ENCODE measurements at regions not wholly inside any gene's neighbourhood (a gene's known extent, or its start where the extent isn't known, plus 50 kb on each side); places are given as distances from the start of the nearest gene placed in this dataset.

DNA sequence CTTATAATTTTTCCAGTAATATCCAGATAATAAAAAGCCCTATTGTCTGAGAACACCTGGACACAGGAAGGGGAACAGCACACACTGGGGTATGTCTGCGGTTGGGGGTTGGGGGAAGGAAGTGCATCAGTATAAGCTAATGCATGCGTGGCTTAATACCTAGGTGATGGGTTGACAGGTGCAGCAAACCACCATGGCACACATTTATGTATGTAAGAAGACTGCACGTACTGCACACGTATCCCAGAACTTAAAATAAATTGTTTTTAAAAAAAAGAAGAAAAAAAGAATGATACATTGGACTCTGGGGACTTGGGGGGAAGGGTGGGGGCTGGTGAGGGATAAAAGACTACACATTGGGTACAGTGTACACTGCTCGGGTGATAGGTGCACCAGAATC, 144.9 kb upstream of the C1orf174 start:
- no peak for DNase-seq

DNA sequence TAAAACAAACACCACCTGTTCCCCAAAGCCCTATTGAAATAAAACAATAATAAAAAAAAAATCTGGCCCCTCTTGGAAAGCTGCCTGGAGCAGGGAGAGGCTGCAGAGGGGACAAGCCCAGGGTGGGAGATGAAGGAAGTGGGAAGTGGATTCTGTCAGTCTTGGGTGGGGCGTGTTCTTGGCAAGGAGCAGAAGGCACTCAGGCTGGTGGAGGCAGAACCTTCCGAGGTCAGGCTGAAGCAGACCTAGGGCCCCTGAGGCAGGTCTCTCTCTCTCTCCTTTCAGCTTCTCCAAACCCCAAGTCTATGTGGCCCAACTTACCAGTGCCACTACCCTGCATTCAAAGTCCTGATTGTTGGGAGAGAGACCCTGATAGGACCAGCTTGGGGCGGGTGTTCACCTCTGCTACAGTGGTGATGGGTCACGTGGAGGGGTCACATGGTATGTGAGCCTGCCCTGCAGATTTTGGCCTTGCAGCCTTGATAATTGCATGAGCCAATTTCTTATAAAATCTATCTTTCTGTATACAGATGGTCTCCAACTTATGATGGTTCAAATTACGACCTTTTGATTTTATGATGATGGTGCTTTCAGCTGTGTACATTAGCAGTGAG, 145.4 kb upstream of the C1orf174 start:
- no peak for DNase-seq

DNA sequence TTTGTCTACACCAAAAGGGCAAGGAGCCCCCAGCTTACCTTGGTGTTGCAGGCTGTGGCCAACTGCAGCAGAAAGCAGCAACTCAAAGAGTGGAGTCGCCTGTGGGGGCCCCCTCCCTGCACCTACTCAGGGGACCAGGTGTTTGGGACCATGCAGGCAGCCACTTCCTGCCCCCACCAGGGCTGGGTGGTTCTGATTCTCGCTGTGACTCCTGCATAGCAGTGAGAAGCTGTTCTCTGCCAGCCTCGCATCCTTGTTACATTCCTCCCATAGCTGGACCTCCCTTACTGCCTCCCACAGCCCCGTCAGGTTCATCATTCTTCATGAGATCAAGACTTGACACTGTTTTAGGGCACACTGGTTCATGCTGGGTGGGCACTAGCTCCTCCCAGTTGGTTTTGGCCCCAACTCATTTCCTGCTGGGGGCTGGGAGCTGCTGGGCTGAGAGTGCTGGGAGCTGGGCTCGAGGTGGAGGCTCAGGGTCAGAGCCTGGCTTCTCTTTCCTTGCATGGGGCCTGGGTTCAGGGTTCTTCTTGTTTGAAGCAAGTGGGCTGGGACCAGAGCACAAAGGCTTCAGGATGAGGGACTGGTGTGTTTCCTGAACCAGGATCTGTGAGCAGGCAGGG, 146.9 kb upstream of the C1orf174 start:
- DNase-seq, result no peak

DNA sequence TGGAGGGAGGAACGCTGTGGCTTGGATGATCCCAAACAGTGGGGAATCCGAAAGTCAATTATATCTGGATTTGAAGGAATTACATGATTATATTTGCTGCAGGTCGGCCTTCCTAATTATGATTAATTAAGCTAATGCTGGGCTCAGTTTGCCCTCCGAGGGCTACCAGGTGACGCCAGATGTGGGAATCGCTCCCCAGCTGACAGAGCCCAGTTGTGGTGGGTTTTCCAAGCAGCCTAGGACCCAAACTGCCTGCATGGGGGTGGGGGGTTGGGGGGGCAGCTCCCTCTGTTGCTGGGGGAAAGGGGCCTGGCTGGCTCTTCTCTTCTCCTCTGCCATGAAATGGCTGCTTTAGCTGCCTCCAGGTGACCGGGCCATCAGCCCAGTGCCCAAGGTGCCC, 147.6 kb upstream of the C1orf174 start:
- DNase-seq, result no peak

DNA sequence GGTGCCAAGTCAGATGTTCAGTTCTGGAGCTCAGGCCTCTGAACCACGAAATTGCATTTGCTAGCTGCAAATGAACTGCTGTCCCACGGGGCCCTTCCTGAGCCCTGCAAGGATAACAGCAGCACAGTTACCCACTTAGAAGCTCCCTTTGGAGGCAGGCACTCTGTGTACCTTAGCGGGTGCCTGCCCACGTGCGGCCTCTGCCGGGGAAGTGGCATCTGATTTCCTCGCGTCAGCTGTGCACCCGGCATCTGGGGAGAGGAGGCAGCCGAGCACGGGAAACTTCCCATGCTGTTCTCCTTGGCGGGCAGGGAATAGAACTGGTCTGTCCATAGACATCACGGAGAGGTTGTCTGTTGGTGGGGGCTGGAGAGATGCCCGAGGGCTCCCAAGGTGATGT, 148.0 kb upstream of the C1orf174 start:
- DNase-seq, result peak in 25 of 56 donors; percentile 7 to 75 (median 35)

DNA sequence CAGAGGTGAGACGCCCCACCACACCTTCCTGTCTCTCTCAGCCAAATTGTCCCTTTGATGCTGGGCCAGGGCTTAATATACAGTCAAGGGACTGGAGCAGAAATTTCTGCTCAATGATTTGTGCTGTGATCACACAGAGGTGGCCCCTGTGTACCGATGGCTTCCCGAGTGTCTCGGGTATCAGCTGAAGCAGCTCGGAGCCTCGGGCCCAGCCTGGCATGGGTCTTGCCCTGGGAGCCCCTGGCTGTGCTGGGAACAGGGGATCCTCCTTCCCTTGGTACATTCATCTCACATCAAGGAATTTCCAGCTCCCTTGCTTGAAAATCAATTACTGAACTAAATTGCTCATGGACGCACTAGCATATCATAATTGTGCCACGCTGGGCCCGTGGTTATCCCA, 148.8 kb upstream of the C1orf174 start:
- no peak for DNase-seq

DNA sequence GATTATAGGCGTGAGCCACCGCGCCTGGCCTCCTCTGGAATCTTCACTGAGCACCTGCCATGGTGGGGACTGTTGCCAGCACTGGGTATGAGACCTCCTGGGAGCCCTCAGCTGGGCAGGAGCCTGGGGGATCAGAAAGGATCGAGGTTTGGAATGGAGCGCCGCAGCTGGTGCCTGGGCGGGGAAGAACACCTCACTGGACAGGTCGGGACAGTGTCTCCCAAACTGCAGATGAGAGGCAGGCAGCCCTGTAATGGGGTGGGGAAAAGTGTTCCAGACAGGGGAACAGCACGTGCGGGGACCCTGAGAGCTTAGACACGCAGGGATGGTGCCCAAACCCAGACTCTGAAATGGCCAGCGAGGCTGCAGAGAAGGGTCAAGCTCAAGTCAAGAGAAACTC, 150.9 kb upstream of the C1orf174 start:
- no peak for DNase-seq

DNA sequence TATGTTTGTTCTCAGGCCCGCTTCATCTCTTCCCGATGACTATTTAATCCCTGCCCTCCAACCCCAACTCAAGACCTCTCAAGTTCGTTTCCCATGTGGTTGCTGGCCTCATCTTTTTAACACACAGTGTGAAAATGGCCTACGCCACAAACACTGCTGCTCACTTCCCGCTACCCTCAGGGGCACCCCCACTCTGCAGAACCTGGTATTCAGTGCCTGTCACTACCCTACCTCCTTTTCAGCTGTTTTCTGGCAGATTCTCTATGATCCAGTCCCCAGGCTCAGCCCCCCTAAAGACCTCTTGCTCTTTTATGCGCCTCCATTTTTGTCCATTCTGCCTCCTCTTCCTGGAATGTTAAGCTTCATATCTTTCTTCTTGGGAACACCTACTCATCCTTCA, 152.6 kb upstream of the C1orf174 start:
- DNase-seq, result no peak

DNA sequence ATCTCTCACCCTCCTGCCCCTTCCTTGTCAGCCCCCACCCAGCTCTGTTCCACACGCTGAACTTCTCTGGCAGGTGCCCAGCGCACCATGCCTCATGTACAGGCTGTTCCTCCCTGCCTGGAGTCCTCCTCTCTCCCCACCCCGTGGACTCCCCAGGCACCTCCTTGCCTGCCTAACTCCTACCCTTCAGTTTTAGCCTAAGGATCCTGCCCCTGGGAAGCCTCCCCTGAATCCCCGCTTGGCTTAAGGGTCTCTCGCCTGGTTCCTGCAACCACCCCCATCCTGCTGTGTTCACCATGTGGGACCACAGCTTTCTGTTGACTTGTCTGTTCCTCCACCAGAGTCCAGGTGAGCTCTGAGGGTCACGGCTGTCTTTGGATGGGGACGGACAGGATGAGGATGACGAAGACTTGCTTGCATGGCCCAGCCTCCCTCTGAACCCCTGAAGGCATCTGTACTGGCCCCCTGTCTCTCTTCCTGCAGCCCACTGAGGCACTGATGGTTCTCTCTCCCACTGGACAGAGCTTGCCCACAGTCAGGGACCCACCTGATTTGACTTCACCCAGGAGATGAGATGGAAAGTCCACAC, 153.2 kb upstream of the C1orf174 start:
- DNase-seq, result no peak

DNA sequence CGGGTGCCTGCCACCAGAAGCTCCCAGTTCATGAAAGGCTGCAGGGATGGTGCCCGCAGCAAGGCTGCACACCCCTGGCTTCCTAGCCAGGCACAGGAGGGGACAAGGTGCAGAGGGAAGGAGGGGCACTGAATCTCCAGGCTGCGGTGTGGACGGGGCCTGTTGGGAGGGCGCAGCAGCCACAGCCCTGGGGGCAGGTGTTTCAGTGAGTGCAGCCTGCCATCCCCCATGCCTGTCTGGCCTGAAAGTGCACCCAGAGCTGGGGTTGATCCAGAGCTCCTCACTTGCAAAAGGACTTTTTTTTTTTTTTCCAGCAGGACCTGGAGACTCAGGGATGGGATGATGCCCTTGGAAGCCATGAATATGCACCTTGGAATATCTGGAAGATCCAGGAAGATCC, 153.7 kb upstream of the C1orf174 start:
- no peak for DNase-seq

DNA sequence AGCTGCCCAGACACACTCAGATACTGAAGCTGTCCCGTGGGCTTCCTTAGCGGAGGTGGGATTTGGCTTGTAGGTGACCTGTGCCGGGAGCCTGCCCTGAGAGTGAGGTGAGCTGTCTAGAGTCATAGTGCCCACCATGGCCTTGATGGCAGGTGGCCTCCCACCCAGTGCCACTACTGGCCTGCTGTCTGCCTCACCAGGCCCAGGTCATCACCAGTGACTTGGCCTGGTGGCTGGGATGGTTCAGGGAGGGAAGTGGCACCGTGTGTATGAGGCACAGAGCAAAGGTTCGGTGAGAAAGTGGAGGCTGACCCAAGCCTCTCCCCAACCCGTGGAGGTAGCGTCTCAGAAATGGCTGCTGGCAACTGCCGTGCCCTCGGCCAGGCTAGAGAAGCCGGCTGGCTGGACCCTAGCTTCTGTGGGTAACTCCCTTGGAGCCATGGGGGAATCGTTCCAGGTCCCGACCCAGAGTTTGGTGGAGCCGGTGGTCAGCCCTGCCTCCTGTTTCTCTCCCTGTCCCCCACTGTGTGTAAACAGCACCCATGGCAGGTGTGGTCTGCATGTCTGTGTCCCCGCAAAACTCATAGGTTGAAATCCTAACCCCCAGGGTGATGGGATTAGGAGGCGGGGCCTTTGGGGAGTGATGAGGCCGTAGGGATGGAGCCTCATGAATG, 155.4 kb upstream of the C1orf174 start:
- DNase-seq, result no peak

DNA sequence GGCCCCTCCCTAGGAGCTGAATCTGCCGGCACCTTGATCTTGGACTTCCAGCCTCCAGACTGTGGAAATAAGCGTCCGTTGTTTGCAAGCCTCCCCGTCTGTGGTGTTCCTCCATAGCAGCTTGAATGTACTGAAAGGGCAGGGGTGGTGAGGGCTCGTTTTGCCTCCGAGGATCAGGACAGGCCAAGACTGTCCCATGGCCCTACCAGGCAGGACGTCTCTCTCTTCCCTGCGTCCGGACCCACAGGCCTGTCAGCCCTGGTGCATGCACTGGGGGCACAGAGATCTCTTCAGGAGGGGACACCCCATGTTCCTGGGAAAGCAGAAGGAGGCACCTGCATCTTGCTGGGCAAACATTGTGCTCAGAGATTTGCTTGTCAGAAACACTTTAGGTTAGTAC, 156.3 kb upstream of the C1orf174 start:
- no peak for DNase-seq

DNA sequence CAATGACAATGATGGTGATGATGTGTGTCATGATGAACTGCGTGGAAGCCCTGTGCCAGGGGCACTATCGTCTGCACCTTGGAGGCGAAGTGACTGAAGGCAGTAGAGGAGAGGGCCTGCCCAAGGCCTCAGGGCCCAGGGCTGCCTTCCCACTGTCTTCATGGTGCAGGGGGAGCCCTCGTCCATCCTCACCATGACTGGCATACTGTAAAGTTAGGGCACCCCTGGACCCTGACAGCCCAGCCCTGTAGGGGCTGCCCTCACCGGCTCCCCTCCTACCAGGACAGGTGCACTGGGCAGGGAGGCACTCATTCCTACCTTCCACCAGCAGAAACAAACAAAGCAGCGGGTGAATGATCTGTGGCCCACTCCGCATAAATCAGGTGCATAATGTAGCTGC, 156.9 kb upstream of the C1orf174 start:
- no peak for DNase-seq

DNA sequence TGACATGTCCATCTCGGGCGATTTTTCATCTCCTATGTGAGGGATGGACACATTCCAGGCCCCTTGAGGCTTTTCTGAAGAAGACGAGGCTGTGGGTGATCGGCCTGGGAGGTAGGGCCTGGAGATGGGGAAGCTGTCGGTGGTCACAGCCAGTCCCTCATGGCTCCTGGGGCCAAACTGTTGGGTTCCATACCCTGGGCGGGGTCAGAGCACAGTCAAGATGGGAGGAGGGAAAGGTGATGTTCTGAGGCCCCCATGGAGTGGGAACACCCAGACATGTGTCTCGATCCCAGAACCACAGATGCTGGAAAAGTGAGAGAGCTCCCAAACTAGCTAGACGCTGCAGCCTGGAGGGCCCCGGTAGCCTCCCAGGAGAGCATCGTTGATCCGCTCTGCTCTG, 157.5 kb upstream of the C1orf174 start:
- DNase-seq, result no peak

DNA sequence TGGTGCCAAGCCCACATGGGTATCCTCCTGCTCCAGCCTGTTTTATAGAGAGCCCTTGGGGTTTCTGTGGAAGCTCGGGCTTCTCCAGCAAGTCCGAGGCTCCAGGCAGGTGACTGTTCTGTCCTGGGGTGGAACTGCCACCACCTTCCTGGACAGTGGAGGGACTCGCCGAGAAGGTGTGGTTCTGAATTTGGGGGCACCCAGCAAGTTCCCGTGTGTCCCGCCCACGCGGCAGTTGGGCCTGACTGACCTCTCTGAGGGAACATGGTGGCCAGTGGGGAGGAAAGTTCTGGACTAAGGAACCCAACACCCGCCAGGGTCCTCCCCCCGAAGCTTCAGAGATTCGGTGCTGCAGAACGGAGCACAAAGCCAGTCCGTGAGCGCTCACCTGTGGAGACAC, 158.1 kb upstream of the C1orf174 start:
- no peak for DNase-seq

DNA sequence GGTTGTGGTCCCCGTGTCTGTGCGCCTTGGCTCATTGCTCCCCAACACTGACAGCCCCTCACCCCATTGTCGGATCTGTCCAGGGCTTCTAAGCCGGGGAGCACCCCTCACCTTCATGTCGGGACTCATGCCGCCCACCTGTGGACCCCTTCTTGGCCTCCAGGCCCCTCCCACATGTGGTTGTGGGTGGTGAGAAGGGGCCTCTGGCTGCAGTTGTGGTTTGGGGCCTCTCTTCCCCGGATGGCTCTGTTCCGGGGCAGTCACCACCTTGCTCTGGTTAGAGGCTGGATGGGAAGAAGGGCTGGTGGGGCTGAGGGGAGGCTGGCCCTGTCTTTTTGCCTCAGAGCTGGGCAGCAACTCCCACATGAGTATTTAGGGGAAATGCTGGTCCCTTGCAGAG, 158.6 kb upstream of the C1orf174 start:
- no peak for DNase-seq

DNA sequence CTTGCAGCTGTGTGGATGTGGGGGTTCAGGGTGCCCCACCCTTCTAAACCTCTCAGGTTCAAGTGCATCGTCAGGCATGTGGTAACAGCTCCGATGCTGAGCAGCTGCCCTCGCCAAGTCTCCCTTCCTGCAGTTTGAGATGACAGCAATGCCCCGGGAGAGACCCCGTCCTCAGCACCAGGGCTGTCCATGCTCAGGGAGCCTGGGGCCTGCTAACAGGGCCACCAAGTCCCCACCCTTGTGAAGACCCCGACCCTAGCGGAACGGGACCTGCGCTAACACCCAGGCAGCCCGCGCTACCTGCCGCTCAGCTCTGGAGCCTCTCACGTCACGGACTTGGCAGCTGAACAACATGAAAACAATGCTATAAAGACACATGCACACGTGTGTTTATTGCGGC, 159.2 kb upstream of the C1orf174 start:
- no peak for DNase-seq

DNA sequence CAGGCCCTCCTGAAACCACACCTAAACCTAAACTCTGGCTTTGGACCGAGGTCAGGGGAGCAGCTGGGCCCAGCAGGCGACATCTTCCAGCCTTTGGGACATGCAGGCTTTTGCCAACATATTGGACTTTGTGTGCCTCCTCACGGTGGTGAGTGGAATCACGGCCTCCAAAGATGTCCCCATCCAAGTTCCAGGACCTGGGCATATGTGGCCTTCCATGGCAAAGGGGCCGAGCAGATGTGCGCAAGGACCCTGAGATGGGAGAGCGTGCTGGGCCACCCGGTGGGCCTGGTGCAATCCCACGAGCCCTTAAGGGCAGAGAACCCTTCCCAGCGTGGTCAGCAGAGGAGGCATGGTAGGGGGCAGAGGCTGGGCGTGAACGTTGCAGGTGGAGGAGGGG, 160.8 kb upstream of the C1orf174 start:
- DNase-seq, result no peak

DNA sequence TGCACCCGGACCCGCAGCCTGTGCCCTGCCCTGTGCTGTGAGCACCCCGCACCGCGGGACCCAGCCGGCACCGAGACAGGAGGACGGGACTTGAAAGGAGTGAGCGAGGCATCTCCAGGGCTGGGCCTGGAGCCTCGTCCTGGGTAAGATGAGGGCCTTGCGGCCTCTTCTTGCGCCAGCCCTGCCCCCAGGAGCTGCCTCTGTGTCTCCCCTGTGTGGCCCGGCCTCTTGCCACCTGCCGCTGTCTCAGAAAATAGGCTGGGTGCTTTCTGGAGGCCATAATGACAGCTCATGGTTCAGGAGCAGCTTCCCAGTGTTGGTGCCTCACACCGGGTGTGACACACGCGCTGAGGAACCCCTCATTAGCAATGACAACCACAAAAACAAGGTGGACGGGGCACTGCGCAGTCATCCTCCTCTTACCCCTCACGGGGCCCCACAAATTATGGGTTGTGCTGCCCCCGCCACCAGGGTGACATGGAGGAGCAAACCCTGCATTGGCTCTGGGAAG, 161.5 kb upstream of the C1orf174 start:
- DNase-seq, result no peak

DNA sequence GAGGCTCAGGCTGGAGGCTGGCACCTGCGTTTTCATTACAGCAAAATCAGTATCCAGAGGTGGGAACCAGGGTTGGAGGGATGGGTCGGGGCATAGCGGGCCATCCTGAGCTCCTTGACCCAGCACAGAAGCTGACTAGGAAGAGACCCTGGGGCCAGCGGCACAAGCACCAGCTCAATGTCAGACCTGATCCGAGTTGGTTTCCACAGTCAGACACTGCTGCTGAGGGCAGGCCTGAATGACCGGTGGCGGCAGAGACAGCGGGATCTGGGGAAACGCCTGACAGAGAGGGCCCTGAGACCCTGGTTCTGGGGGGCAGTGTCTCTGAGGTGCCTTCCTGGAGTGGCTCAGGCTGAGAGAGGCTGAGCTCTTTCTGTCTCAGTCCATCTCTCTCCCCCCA, 162.0 kb upstream of the C1orf174 start:
- DNase-seq, result no peak

DNA sequence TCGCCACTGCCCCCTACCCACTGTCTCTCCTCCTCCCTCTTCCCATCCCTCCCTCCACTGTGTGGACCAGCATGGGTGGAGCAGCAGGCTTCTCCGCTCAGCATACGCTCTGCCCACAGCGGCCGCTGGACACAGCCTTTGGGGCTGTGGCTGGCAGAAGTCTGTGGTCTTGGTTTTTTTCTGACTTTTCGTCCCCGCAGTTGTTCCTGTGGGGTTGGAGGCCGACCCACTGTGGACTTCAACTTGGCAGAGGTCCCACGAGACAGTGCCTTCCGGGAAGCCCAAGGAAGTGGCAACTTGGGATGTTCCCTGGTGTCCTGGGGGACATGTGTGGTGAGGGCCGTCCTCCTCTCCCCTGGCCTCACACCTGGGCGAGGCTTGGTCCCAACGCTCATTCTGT, 162.5 kb upstream of the C1orf174 start:
- no peak for DNase-seq

DNA sequence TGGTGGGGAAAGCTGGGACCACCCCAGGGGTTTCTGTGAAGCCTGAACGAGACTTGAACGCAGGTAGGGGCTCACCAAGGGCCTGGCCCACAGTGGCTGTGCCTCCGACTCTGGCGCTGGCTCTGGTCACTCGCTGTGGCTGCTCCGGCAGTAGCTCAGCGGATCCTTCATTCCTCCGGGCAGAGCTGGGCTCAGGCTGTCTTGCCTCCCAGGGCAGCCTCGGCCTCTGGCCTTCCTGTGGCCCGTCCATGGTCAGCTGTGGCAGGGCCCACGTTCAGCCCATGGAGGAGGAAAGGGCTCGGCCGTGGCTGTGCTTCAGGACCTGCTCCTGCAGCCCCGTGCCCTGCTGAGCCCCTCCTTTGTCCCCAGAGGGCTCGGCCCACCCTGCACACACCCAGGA, 162.9 kb upstream of the C1orf174 start:
- DNase-seq, result no peak

DNA sequence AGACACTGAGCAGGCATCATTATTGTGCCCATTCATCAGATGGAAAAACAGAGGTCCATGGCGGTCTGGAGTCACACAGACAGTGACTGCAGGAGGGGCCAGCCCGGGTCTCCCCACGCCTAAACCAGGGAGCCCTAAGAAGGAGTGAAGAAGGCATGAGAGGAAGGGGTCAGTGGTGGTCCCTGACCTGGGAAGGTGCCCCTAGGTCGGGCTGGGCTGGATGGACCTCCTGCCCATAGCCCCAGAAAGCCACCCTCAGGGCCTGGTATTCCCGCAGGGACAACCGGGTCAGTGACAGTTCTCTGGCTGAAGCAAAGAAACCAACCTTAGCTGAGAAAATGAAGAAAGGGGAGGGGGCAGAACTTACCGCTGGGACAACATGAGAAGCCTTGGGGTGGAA, 163.4 kb upstream of the C1orf174 start:
- DNase-seq, result no peak

All from nucleus accumbens (tissue), 56 donors.